Astrocyte (in vitro differentiated cells and primary cell): ENCODE measurements at regions not wholly inside any gene's neighbourhood (a gene's known extent, or its start where the extent isn't known, plus 50 kb on each side); places are given as distances from the start of the nearest gene placed in this dataset.

Source experiments
- DNase-seq: peaks from one replicate; pipeline ENCODE4 v3.0.0-alpha.2; 2010; ENCODE audit warnings: low read depth
- FAIRE-seq: peaks from 2 replicates; lab custom pipeline; 2011; peaks lifted over from hg19 to GRCh38; lab: Jason Lieb, UNC
- H2AFZ ChIP-seq: 2 replicates; pipeline ENCODE4 v1.6.0; 2012; ENCODE audit warnings: low read depth, low read length, inconsistent platforms
- H3K27ac ChIP-seq: 2 replicates; pipeline ENCODE4 v1.5.1; 2011; ENCODE audit warnings: low read depth, low read length, inconsistent platforms
- H3K27me3 ChIP-seq: 2 replicates; pipeline ENCODE4 v1.6.0; 2011; ENCODE audit warnings: low read length, inconsistent platforms; ENCODE audit not compliant: insufficient read depth
- H3K36me3 ChIP-seq: 2 replicates; pipeline ENCODE4 v1.5.1; 2011; ENCODE audit warnings: low read length, inconsistent platforms; ENCODE audit not compliant: insufficient read depth
- H3K4me1 ChIP-seq: 2 replicates; pipeline ENCODE4 v1.5.1; 2011; ENCODE audit warnings: low read length, inconsistent platforms; ENCODE audit not compliant: insufficient read depth
- H3K4me2 ChIP-seq: 2 replicates; pipeline ENCODE4 v1.6.0; 2012; ENCODE audit warnings: low read length, inconsistent platforms
- H3K4me3 ChIP-seq: 2 replicates; pipeline ENCODE4 v1.5.1; 2011; ENCODE audit warnings: low read depth, mild to moderate bottlenecking, low read length, inconsistent platforms; ENCODE audit not compliant: insufficient read depth
- H3K79me2 ChIP-seq: 2 replicates; pipeline ENCODE4 v1.6.0; 2012; ENCODE audit warnings: mild to moderate bottlenecking, low read length, inconsistent platforms; ENCODE audit not compliant: insufficient read depth
- H3K9ac ChIP-seq: 2 replicates; pipeline ENCODE4 v1.6.0; 2012; ENCODE audit warnings: mild to moderate bottlenecking, low read length, inconsistent platforms
- H3K9me3 ChIP-seq: 2 replicates; pipeline ENCODE4 v1.5.1; 2012; ENCODE audit warnings: low read depth, mild to moderate bottlenecking, low read length, inconsistent platforms; ENCODE audit not compliant: insufficient read depth
- H4K20me1 ChIP-seq: 2 replicates; pipeline ENCODE4 v1.6.0; 2012; ENCODE audit warnings: low read length, inconsistent platforms; ENCODE audit not compliant: insufficient read depth
- H3K27ac Mint-ChIP-seq: one replicate; pipeline ENCODE4 v1.8.0; 2021; ENCODE audit warnings: mild to moderate bottlenecking, mixed read lengths; ENCODE audit not compliant: unreplicated experiment
- H3K27me3 Mint-ChIP-seq: one replicate; pipeline ENCODE4 v1.8.0; 2021; ENCODE audit warnings: low read depth, mixed read lengths; ENCODE audit not compliant: unreplicated experiment
- H3K36me3 Mint-ChIP-seq: one replicate; pipeline ENCODE4 v1.8.0; 2021; ENCODE audit warnings: low read depth, mixed read lengths; ENCODE audit not compliant: unreplicated experiment
- H3K4me1 Mint-ChIP-seq: one replicate; pipeline ENCODE4 v1.8.0; 2021; ENCODE audit warnings: low read depth, mixed read lengths; ENCODE audit not compliant: unreplicated experiment
- H3K4me3 Mint-ChIP-seq: one replicate; pipeline ENCODE4 v1.8.0; 2021; ENCODE audit warnings: mild to moderate bottlenecking, moderate library complexity, mixed read lengths; ENCODE audit not compliant: unreplicated experiment
- H3K9me3 Mint-ChIP-seq: one replicate; pipeline ENCODE4 v1.8.0; 2021; ENCODE audit warnings: mild to moderate bottlenecking, mixed read lengths; ENCODE audit not compliant: unreplicated experiment
- CTCF ChIP-seq: IDR thresholded peaks from 2 replicates; pipeline ENCODE4 v1.5.1; 2011; ENCODE audit warnings: low read depth, mild to moderate bottlenecking, inconsistent platforms, low read length, moderate library complexity; ENCODE audit not compliant: insufficient read depth
- EZH2 ChIP-seq: IDR thresholded peaks from 2 replicates; pipeline ENCODE4 v1.6.1; 2012; ENCODE audit warnings: mild to moderate bottlenecking, low read length, inconsistent platforms; ENCODE audit not compliant: insufficient read depth

GRCh38 chr6:125509477-125509876 is 207.7 kb upstream of the HDDC2 start:
- H3K9me3 Mint-ChIP-seq: peaks cover 4% of the 10 kb centered on the region
- H3K27me3 ChIP-seq: no peaks in the 10 kb centered on the region
- H3K4me2 ChIP-seq: no peak overlapping the region
- H3K79me2 ChIP-seq: no peaks in the 10 kb centered on the region
- no peaks in the 10 kb centered on the region for H3K9me3 ChIP-seq
- no peaks in the 10 kb centered on the region for H4K20me1 ChIP-seq
- FAIRE-seq (no peak), DNase-seq (no peak)
- H3K4me3 Mint-ChIP-seq: no peak overlapping the region
- H3K36me3 Mint-ChIP-seq: no peaks in the 10 kb centered on the region
- no peak overlapping the region for H2AFZ ChIP-seq
- no peak overlapping the region for H3K27ac ChIP-seq
- no peak overlapping the region for H3K27ac Mint-ChIP-seq
- H3K4me1 Mint-ChIP-seq: peaks cover 8% of the 10 kb centered on the region
- no peaks in the 10 kb centered on the region for H3K36me3 ChIP-seq
- no peaks in the 10 kb centered on the region for H3K4me1 ChIP-seq
- no peak overlapping the region for H3K4me3 ChIP-seq
- H3K9ac ChIP-seq: no peak overlapping the region
- peaks cover 2% of the 10 kb centered on the region for H3K27me3 Mint-ChIP-seq
- TF ChIP-seq CTCF (no peak), EZH2 (no peak)

GRCh38 chr6:125510405-125510804 is 208.6 kb upstream of the HDDC2 start:
- no peak overlapping the region for H3K27ac Mint-ChIP-seq
- FAIRE-seq (no peak), DNase-seq (no peak)
- H3K36me3 ChIP-seq: no peaks in the 10 kb centered on the region
- peaks cover 3% of the 10 kb centered on the region for H3K36me3 Mint-ChIP-seq
- no peak overlapping the region for H3K27ac ChIP-seq
- no peak overlapping the region for H3K4me3 Mint-ChIP-seq
- peaks cover 4% of the 10 kb centered on the region for H3K9me3 Mint-ChIP-seq
- no peak overlapping the region for H3K4me2 ChIP-seq
- H3K9me3 ChIP-seq: no peaks in the 10 kb centered on the region
- no peaks in the 10 kb centered on the region for H3K4me1 ChIP-seq
- H3K4me1 Mint-ChIP-seq: peaks cover 8% of the 10 kb centered on the region
- TF ChIP-seq CTCF: no peak
- no peak for TF ChIP-seq EZH2
- H4K20me1 ChIP-seq: no peaks in the 10 kb centered on the region
- no peak overlapping the region for H2AFZ ChIP-seq
- H3K27me3 Mint-ChIP-seq: peaks cover 2% of the 10 kb centered on the region
- no peaks in the 10 kb centered on the region for H3K79me2 ChIP-seq
- no peak overlapping the region for H3K9ac ChIP-seq
- H3K4me3 ChIP-seq: no peak overlapping the region
- no peaks in the 10 kb centered on the region for H3K27me3 ChIP-seq

- Histone ChIP-seq H3K9me3 (no peaks in the 10 kb centered on the region), H3K4me3 (no peak overlapping the region), H3K27me3 (no peaks in the 10 kb centered on the region), H3K27ac (no peak overlapping the region), H3K9ac (no peak overlapping the region), H3K36me3 (no peaks in the 10 kb centered on the region), H3K4me2 (no peak overlapping the region), H2AFZ (no peak overlapping the region), H3K79me2 (no peaks in the 10 kb centered on the region), H3K4me1 (no peaks in the 10 kb centered on the region), H4K20me1 (no peaks in the 10 kb centered on the region)
- no peak overlapping the region for H3K27ac Mint-ChIP-seq
- peaks cover 3% of the 10 kb centered on the region for H3K36me3 Mint-ChIP-seq
- DNase-seq (peak; percentile 12), FAIRE-seq (no peak)
- peaks cover 8% of the 10 kb centered on the region for H3K4me1 Mint-ChIP-seq
- TF ChIP-seq EZH2: no peak
- no peak for TF ChIP-seq CTCF
- H3K9me3 Mint-ChIP-seq: peaks cover 2% of the 10 kb centered on the region
- H3K27me3 Mint-ChIP-seq: peaks cover 2% of the 10 kb centered on the region
- no peak overlapping the region for H3K4me3 Mint-ChIP-seq
Observed at GRCh38 chr6:125511809-125512396, 210.1 kb upstream of the HDDC2 start.
